GM12891 (cell line): ENCODE measurements at regions not wholly inside any gene's neighbourhood (a gene's known extent, or its start where the extent isn't known, plus 50 kb on each side); places are given as distances from the start of the nearest gene placed in this dataset.

Experiments
- PAX5 ChIP-seq: IDR thresholded peaks from 2 replicates; pipeline ENCODE4 v1.6.1; 2011; ENCODE audit warnings: low read length, moderate library complexity, mild to moderate bottlenecking; ENCODE audit not compliant: insufficient read depth, severe bottlenecking
- POLR2A ChIP-seq: IDR thresholded peaks from 2 replicates; pipeline ENCODE4 v1.6.1; 2011; ENCODE audit warnings: low read depth, low read length, control low read depth
- POLR2AphosphoS5 ChIP-seq: IDR thresholded peaks from 2 replicates; pipeline ENCODE4 v1.6.1; 2011; ENCODE audit warnings: low read depth, low read length, control low read depth

GRCh38 chr6:103313432-103313831 is 1546.3 kb downstream of the HACE1 start:
- no peak for TF ChIP-seq POLR2AphosphoS5
- no peak for TF ChIP-seq PAX5
- no peak for TF ChIP-seq POLR2A
